ENCODE measurements at regions not wholly inside any gene's neighbourhood (a gene's known extent, or its start where the extent isn't known, plus 50 kb on each side); places are given as distances from the start of the nearest gene placed in this dataset.

DNA sequence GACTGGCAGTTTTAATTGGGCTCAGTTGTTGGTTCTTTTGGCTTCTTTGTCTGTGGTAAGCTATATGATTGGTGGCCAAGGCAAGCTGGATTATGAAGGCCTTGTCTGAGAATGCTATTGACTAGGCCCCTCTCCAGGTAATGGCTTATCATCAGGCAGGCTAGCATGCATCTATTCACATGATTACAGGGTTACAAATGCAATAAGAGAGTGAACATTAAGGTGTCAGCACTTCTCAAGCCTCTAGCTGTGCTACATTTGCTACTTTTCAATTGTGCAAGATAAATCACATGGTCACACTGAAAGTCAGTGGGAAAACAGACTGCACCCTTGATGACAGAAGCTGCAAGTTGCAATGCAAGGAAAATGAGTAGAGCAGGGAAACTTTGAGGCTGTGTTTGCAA lies 550.9 kb upstream of the TMPRSS15 start:
- no peaks in the 10 kb centered on the region for H3K9me3 ChIP-seq
- H3K4me3 ChIP-seq: no peak overlapping the region
- TF ChIP-seq, protein P1, sequence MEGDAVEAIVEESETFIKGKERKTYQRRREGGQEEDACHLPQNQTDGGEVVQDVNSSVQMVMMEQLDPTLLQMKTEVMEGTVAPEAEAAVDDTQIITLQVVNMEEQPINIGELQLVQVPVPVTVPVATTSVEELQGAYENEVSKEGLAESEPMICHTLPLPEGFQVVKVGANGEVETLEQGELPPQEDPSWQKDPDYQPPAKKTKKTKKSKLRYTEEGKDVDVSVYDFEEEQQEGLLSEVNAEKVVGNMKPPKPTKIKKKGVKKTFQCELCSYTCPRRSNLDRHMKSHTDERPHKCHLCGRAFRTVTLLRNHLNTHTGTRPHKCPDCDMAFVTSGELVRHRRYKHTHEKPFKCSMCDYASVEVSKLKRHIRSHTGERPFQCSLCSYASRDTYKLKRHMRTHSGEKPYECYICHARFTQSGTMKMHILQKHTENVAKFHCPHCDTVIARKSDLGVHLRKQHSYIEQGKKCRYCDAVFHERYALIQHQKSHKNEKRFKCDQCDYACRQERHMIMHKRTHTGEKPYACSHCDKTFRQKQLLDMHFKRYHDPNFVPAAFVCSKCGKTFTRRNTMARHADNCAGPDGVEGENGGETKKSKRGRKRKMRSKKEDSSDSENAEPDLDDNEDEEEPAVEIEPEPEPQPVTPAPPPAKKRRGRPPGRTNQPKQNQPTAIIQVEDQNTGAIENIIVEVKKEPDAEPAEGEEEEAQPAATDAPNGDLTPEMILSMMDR (IDR thresholded peaks at IDR 0.05): no peak
- TF ChIP-seq EP300 (IDR thresholded peaks at IDR 0.05): no peak
- TF ChIP-seq POLR2A (IDR thresholded peaks at IDR 0.05): no peak
- TF ChIP-seq POLR2AphosphoS5 (IDR thresholded peaks at IDR 0.05): no peak
- DNase-seq: no peak
- no peaks in the 10 kb centered on the region for H3K4me1 ChIP-seq
- no peaks in the 10 kb centered on the region for H3K27me3 ChIP-seq
- H3K36me3 ChIP-seq: no peaks in the 10 kb centered on the region
- ATAC-seq (ENCODE audit: low FRiP score in 2 of 2): no peak
- H3K27ac ChIP-seq: no peak overlapping the region

DNA sequence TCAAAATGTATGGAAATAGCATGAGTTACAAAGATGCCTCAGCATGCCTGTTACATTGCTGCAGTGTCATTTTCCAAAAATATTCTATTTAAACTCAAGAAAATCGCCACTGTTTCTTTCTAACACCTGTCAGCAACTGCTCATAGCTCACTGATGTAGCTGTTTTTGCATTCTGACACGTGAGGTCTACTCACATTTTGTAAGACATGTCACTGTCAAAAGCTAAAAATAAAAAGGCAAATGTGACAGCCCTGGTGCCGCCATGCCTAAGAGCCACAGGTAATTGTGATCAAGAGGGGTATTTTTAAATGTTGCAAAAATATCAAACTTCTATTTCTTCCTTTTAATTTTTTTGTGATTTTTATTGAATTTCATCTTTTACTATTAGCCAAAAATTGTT lies 556.2 kb upstream of the TMPRSS15 start:
- H3K9me3 ChIP-seq: no peaks in the 10 kb centered on the region
- H3K4me3 ChIP-seq: no peak overlapping the region
- TF ChIP-seq, protein P1 (IDR thresholded peaks at IDR 0.05): no peak
- TF ChIP-seq POLR2A (IDR thresholded peaks at IDR 0.05) (no peak), EP300 (IDR thresholded peaks at IDR 0.05) (no peak), POLR2AphosphoS5 (IDR thresholded peaks at IDR 0.05) (no peak)
- ATAC-seq (ENCODE audit: low FRiP score in 2 of 2) (no peak), DNase-seq (no peak)
- 68 to 72% methylated on average over 3 of the region's 3 CpGs for WGBS, 2 donors
- no peaks in the 10 kb centered on the region for H3K36me3 ChIP-seq
- H3K27ac ChIP-seq: no peak overlapping the region
- no peaks in the 10 kb centered on the region for H3K4me1 ChIP-seq
- H3K27me3 ChIP-seq: no peaks in the 10 kb centered on the region

DNA sequence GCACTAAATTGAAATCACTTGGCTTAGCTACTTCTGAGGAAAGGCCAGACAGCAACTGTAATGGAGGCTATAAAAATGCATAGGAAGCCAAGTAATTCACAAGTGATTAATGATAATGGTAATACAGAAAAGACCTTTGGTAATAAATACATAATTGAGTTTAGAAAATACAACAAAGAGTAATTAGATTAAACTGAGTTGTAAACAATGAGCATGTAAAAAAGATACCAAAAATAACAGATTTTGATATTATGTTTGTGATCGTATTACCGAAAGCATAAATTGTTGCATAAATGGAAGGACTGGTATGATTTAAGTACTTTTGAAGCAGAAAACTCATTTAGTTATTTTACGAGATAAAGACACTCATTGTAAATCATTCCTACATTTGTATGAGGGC lies 556.7 kb upstream of the TMPRSS15 start:
- no peak for ATAC-seq (ENCODE audit: low FRiP score in 2 of 2)
- H3K36me3 ChIP-seq: no peaks in the 10 kb centered on the region

DNA sequence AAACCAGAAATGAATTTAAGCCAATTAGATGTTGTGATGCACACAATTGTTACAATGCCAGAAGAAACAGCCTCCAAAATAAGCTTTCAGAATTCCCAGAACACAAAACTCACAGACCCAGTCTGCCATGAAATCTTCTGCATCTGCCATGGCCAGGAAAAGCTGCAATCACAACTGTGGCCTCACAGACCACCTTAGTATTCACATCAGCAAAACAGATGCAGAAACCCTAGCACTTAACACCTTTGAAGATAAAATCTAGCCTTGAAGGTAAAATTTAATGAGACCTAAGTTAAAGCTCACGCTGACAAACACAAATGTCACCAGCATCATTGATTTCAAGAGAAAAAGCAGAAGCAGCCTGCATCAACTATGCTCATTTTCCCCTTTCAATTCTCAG lies 566.8 kb upstream of the TMPRSS15 start:
- H3K27ac ChIP-seq: no peak overlapping the region
- H3K36me3 ChIP-seq: no peaks in the 10 kb centered on the region
- H3K9me3 ChIP-seq: no peaks in the 10 kb centered on the region
- ATAC-seq (ENCODE audit: low FRiP score in 2 of 2) (no peak), DNase-seq (no peak)
- H3K27me3 ChIP-seq: no peaks in the 10 kb centered on the region
- no peak overlapping the region for H3K4me3 ChIP-seq
- H3K4me1 ChIP-seq: no peaks in the 10 kb centered on the region
- 77 to 86% methylated on average over 1 of the region's 1 CpG for WGBS, 2 donors
- no peak for TF ChIP-seq POLR2A (IDR thresholded peaks at IDR 0.05)
- TF ChIP-seq EP300 (IDR thresholded peaks at IDR 0.05): no peak
- TF ChIP-seq POLR2AphosphoS5 (IDR thresholded peaks at IDR 0.05): no peak
- TF ChIP-seq, protein P1 (IDR thresholded peaks at IDR 0.05): no peak

More for the DNA sequence above, 556.7 kb upstream of the TMPRSS15 start:
- whole genome bisulfite sequencing, 2 donors: 92% methylated on average over 3 of the region's 3 CpGs
- Histone ChIP-seq H3K27me3 (no peaks in the 10 kb centered on the region), H3K27ac (no peak overlapping the region), H3K4me3 (no peak overlapping the region), H3K9me3 (no peaks in the 10 kb centered on the region), H3K4me1 (no peaks in the 10 kb centered on the region)
- no peak for DNase-seq
- no peak for TF ChIP-seq POLR2A (IDR thresholded peaks at IDR 0.05)

DNA sequence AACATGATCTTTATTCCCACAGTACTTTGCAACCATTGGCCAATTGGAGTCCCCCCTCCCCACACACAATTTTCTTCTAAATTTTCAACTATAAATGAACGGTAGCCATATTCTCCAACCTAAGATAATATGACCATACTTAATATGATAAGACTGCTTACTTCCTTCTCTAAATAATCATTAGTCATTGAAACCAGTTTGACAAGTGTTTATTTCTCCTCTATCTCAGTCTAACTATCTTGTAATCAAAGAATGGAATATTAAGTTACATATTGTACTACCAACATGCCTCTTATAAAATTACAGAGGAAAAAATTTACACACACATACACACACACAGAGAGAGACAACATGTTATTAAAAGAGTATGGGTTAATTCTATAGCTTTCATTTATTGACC lies 567.4 kb upstream of the TMPRSS15 start:
- TF ChIP-seq, protein P1 (IDR thresholded peaks at IDR 0.05): no peak
- no peak for DNase-seq
- H3K4me1 ChIP-seq: no peaks in the 10 kb centered on the region

More for the DNA sequence above, 567.4 kb upstream of the TMPRSS15 start:
- Histone ChIP-seq H3K9me3 (no peaks in the 10 kb centered on the region), H3K27me3 (no peaks in the 10 kb centered on the region), H3K4me3 (no peak overlapping the region), H3K27ac (no peak overlapping the region), H3K36me3 (no peaks in the 10 kb centered on the region)
- WGBS, 2 donors: 0 to 11% methylated on average over 1 of the region's 1 CpG
- no peak for ATAC-seq (ENCODE audit: low FRiP score in 2 of 2)
